GM23338 (cell line): ENCODE measurements at regions not wholly inside any gene's neighbourhood (a gene's known extent, or its start where the extent isn't known, plus 50 kb on each side); places are given as distances from the start of the nearest gene placed in this dataset.

Source experiments
- ATAC-seq: fragments of 200-7000 bp; cut with Tn5 transposase; 3 replicates; pipeline ENCODE4 v1.9.1; 2020
- DNase-seq: peaks from one replicate; pipeline ENCODE4 v3.0.0-alpha.2; 2015; ENCODE audit warnings: low spot score
- H2AFZ ChIP-seq: fragments of 200-600 bp; sonication (generic); 2 replicates; pipeline ENCODE4 v1.8.0; 2016; ENCODE audit warnings: antibody characterized with exemption, mild to moderate bottlenecking, moderate library complexity
- H3F3A ChIP-seq: fragments of 200-600 bp; sonication (generic); replicated peaks from 2 replicates; pipeline ENCODE4 v1.8.0; 2017; ENCODE audit warnings: antibody characterized with exemption, mixed run types, low read depth
- H3K27ac ChIP-seq: fragments of 200-600 bp; sonication (generic); 2 replicates; pipeline ENCODE4 v1.6.1; 2016; ENCODE audit warnings: low read depth
- H3K27me3 ChIP-seq: fragments of 200-600 bp; sonication (generic); 2 replicates; pipeline ENCODE4 v1.8.0; 2016; ENCODE audit warnings: mild to moderate bottlenecking, mixed run types, moderate library complexity; ENCODE audit not compliant: insufficient read depth
- H3K36me3 ChIP-seq: fragments of 200-600 bp; sonication (generic); 2 replicates; pipeline ENCODE4 v1.8.0; 2016; ENCODE audit warnings: mild to moderate bottlenecking; ENCODE audit not compliant: insufficient read depth
- H3K4me1 ChIP-seq: fragments of 200-600 bp; sonication (generic); 2 replicates; pipeline ENCODE4 v1.8.0; 2016; ENCODE audit warnings: mild to moderate bottlenecking, moderate library complexity; ENCODE audit not compliant: insufficient read depth
- H3K4me2 ChIP-seq: fragments of 200-600 bp; sonication (generic); 2 replicates; pipeline ENCODE4 v1.7.1; 2017; ENCODE audit warnings: mixed run types
- H3K4me3 ChIP-seq: fragments of 200-600 bp; sonication (generic); 2 replicates; pipeline ENCODE4 v1.6.1; 2016; ENCODE audit warnings: mixed run types
- H3K79me2 ChIP-seq: fragments of 200-600 bp; sonication (generic); replicated peaks from 2 replicates; pipeline ENCODE4 v1.8.0; 2017; ENCODE audit warnings: mild to moderate bottlenecking; ENCODE audit not compliant: insufficient read depth
- H3K9me2 ChIP-seq: fragments of 200-600 bp; sonication (generic); 2 replicates; pipeline ENCODE4 v1.8.0; 2017; ENCODE audit not compliant: insufficient read depth
- H4K20me1 ChIP-seq: fragments of 200-600 bp; sonication (generic); replicated peaks from 2 replicates; pipeline ENCODE4 v1.8.0; 2017; ENCODE audit warnings: mild to moderate bottlenecking; ENCODE audit not compliant: insufficient read depth
- H3K27ac Mint-ChIP-seq: 2 replicates; pipeline ENCODE4 v1.8.0; 2020; ENCODE audit warnings: inconsistent platforms, mild to moderate bottlenecking, moderate library complexity, mixed read lengths
- H3K27me3 Mint-ChIP-seq: 3 replicates; pipeline ENCODE4 v1.8.0; 2022; ENCODE audit warnings: low read depth, mild to moderate bottlenecking, moderate library complexity, mixed read lengths, inconsistent platforms; ENCODE audit not compliant: insufficient read depth, poor library complexity
- H3K36me3 Mint-ChIP-seq: 3 replicates; pipeline ENCODE4 v1.8.0; 2021; ENCODE audit warnings: low read depth, mild to moderate bottlenecking, inconsistent platforms, moderate library complexity, mixed read lengths
- H3K4me1 Mint-ChIP-seq: 3 replicates; pipeline ENCODE4 v1.8.0; 2020; ENCODE audit warnings: mild to moderate bottlenecking, inconsistent platforms, mixed read lengths
- H3K4me3 Mint-ChIP-seq: 3 replicates; pipeline ENCODE4 v1.8.0; 2021; ENCODE audit warnings: moderate library complexity, mild to moderate bottlenecking, inconsistent platforms, mixed read lengths
- H3K9me3 Mint-ChIP-seq: 3 replicates; pipeline ENCODE4 v1.8.0; 2020; ENCODE audit warnings: moderate library complexity, mild to moderate bottlenecking, inconsistent platforms, mixed read lengths
- CREB1 ChIP-seq: fragments of 250-450 bp; sonication (Bioruptor Pico); IDR thresholded peaks from 2 replicates; pipeline ENCODE4 v1.5.0; 2020; ENCODE audit warnings: low read depth, mild to moderate bottlenecking, moderate library complexity
- EZH2 ChIP-seq: fragments of 200-600 bp; sonication (generic); IDR thresholded peaks from one replicate; pipeline ENCODE4 v1.8.0; 2017; ENCODE audit warnings: antibody characterized with exemption, mild to moderate bottlenecking, low read depth; ENCODE audit not compliant: unreplicated experiment
- EZH2phosphoT487 ChIP-seq: fragments of 200-600 bp; sonication (generic); IDR thresholded peaks from one replicate; pipeline ENCODE4 v1.8.1; 2018; ENCODE audit warnings: antibody characterized with exemption; ENCODE audit not compliant: unreplicated experiment
- JUNB ChIP-seq: IDR thresholded peaks from one replicate; pipeline ENCODE4 v1.6.1; 2016; ENCODE audit warnings: antibody characterized with exemption; ENCODE audit not compliant: unreplicated experiment
- NANOG ChIP-seq: IDR thresholded peaks from 2 replicates; pipeline ENCODE4 v1.6.1; 2016; ENCODE audit warnings: antibody characterized with exemption, borderline replicate concordance
- POLR2AphosphoS5 ChIP-seq: IDR thresholded peaks from 2 replicates; pipeline ENCODE4 v1.6.1; 2016; ENCODE audit warnings: antibody characterized with exemption, low read depth
- STAT1 ChIP-seq: IDR thresholded peaks from one replicate; pipeline ENCODE4 v1.6.1; 2016; ENCODE audit warnings: antibody characterized with exemption; ENCODE audit not compliant: unreplicated experiment
- ZNF114 ChIP-seq: fragments of 250-450 bp; sonication (Bioruptor Pico); IDR thresholded peaks from 2 replicates; pipeline ENCODE4 v1.5.0; 2020; ENCODE audit warnings: mild to moderate bottlenecking, moderate library complexity
- ZNF331 ChIP-seq: fragments of 250-450 bp; sonication (Bioruptor Pico); IDR thresholded peaks from 2 replicates; pipeline ENCODE4 v1.5.0; 2020; ENCODE audit warnings: low read depth, mild to moderate bottlenecking, moderate library complexity
- TF ChIP-seq, protein P1 (sequence below): IDR thresholded peaks from 2 replicates; pipeline ENCODE4 v1.6.1; 2016; ENCODE audit warnings: antibody characterized with exemption
- TF ChIP-seq, protein P2 (sequence below): fragments of 250-450 bp; sonication (Bioruptor Pico); IDR thresholded peaks from 2 replicates; pipeline ENCODE4 v1.5.0; 2020; ENCODE audit warnings: mild to moderate bottlenecking, moderate library complexity
- TF ChIP-seq, protein P3 (sequence below): IDR thresholded peaks from one replicate; pipeline ENCODE4 v1.6.1; 2018; ENCODE audit warnings: antibody characterized with exemption; ENCODE audit not compliant: unreplicated experiment
- TF ChIP-seq, protein P4 (sequence below), 2 experiments: fragments of 200-600 bp in 1 of 2; sonication (generic) in 1 of 2; conservative IDR thresholded peaks; 2 replicates each; pipeline versions ENCODE4 v1.5.1 to v1.6.1; 2016 to 2017; ENCODE audit warnings: antibody characterized with exemption in 2 of 2, low read depth in 2 of 2, mild to moderate bottlenecking in 2 of 2, moderate library complexity in 1 of 2

DNA sequence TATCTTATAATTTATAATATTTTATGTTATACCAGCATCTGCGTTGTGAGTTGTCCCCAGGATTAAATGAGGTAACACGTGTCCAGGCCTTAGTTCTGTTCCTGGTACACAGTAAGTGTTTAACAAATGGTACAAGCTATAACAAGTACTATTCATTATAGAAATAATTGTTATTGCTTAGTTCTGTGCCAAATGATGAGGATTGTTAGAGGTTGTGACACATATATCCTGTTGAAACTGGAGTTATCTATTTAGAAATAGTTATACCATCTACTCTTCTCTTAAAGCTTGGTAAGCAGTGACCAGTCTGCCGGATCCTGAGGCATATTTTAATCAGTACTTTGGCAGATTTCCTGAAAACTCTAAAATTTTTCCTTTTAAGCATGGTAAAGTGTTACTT is 1066.5 kb downstream of the TMTC2 start:
- Histone ChIP-seq H3K27me3 (no peaks in the 10 kb centered on the region), H3K27ac (no peak overlapping the region), H3K4me3 (no peak overlapping the region), H2AFZ (no peak overlapping the region), H3K4me2 (no peak overlapping the region), H3K36me3 (no peaks in the 10 kb centered on the region), H3K4me1 (no peaks in the 10 kb centered on the region), H3K79me2 (no peaks in the 10 kb centered on the region), H4K20me1 (no peaks in the 10 kb centered on the region), H3F3A (no peaks in the 10 kb centered on the region), H3K9me2 (no peaks in the 10 kb centered on the region)
- H3K4me1 Mint-ChIP-seq = no peaks in the 10 kb centered on the region
- no peaks in the 10 kb centered on the region for H3K9me3 Mint-ChIP-seq
- no peaks in the 10 kb centered on the region for H3K27me3 Mint-ChIP-seq
- no peak for TF ChIP-seq NANOG
- no peak for TF ChIP-seq ZNF331
- TF ChIP-seq, protein P1, sequence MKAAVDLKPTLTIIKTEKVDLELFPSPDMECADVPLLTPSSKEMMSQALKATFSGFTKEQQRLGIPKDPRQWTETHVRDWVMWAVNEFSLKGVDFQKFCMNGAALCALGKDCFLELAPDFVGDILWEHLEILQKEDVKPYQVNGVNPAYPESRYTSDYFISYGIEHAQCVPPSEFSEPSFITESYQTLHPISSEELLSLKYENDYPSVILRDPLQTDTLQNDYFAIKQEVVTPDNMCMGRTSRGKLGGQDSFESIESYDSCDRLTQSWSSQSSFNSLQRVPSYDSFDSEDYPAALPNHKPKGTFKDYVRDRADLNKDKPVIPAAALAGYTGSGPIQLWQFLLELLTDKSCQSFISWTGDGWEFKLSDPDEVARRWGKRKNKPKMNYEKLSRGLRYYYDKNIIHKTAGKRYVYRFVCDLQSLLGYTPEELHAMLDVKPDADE = no peak
- no peak for TF ChIP-seq ZNF114 (CRISPR knock-in tag)
- TF ChIP-seq STAT1 = no peak
- TF ChIP-seq CREB1 (CRISPR knock-in tag) = no peak
- TF ChIP-seq EZH2phosphoT487 = no peak
- no peak for TF ChIP-seq POLR2AphosphoS5
- TF ChIP-seq, protein P2, sequence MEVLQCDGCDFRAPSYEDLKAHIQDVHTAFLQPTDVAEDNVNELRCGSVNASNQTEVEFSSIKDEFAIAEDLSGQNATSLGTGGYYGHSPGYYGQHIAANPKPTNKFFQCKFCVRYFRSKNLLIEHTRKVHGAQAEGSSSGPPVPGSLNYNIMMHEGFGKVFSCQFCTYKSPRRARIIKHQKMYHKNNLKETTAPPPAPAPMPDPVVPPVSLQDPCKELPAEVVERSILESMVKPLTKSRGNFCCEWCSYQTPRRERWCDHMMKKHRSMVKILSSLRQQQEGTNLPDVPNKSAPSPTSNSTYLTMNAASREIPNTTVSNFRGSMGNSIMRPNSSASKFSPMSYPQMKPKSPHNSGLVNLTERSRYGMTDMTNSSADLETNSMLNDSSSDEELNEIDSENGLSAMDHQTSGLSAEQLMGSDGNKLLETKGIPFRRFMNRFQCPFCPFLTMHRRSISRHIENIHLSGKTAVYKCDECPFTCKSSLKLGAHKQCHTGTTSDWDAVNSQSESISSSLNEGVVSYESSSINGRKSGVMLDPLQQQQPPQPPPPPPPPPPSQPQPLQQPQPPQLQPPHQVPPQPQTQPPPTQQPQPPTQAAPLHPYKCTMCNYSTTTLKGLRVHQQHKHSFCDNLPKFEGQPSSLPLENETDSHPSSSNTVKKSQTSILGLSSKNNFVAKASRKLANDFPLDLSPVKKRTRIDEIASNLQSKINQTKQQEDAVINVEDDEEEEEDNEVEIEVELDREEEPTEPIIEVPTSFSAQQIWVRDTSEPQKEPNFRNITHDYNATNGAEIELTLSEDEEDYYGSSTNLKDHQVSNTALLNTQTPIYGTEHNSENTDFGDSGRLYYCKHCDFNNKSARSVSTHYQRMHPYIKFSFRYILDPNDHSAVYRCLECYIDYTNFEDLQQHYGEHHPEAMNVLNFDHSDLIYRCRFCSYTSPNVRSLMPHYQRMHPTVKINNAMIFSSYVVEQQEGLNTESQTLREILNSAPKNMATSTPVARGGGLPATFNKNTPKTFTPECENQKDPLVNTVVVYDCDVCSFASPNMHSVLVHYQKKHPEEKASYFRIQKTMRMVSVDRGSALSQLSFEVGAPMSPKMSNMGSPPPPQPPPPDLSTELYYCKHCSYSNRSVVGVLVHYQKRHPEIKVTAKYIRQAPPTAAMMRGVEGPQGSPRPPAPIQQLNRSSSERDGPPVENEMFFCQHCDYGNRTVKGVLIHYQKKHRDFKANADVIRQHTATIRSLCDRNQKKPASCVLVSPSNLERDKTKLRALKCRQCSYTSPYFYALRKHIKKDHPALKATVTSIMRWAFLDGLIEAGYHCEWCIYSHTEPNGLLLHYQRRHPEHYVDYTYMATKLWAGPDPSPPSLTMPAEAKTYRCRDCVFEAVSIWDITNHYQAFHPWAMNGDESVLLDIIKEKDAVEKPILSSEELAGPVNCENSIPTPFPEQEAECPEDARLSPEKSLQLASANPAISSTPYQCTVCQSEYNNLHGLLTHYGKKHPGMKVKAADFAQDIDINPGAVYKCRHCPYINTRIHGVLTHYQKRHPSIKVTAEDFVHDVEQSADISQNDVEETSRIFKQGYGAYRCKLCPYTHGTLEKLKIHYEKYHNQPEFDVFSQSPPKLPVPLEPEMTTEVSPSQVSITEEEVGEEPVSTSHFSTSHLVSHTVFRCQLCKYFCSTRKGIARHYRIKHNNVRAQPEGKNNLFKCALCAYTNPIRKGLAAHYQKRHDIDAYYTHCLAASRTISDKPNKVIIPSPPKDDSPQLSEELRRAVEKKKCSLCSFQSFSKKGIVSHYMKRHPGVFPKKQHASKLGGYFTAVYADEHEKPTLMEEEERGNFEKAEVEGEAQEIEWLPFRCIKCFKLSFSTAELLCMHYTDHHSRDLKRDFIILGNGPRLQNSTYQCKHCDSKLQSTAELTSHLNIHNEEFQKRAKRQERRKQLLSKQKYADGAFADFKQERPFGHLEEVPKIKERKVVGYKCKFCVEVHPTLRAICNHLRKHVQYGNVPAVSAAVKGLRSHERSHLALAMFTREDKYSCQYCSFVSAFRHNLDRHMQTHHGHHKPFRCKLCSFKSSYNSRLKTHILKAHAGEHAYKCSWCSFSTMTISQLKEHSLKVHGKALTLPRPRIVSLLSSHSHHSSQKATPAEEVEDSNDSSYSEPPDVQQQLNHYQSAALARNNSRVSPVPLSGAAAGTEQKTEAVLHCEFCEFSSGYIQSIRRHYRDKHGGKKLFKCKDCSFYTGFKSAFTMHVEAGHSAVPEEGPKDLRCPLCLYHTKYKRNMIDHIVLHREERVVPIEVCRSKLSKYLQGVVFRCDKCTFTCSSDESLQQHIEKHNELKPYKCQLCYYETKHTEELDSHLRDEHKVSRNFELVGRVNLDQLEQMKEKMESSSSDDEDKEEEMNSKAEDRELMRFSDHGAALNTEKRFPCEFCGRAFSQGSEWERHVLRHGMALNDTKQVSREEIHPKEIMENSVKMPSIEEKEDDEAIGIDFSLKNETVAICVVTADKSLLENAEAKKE (CRISPR knock-in tag) = no peak
- TF ChIP-seq, protein P3, sequence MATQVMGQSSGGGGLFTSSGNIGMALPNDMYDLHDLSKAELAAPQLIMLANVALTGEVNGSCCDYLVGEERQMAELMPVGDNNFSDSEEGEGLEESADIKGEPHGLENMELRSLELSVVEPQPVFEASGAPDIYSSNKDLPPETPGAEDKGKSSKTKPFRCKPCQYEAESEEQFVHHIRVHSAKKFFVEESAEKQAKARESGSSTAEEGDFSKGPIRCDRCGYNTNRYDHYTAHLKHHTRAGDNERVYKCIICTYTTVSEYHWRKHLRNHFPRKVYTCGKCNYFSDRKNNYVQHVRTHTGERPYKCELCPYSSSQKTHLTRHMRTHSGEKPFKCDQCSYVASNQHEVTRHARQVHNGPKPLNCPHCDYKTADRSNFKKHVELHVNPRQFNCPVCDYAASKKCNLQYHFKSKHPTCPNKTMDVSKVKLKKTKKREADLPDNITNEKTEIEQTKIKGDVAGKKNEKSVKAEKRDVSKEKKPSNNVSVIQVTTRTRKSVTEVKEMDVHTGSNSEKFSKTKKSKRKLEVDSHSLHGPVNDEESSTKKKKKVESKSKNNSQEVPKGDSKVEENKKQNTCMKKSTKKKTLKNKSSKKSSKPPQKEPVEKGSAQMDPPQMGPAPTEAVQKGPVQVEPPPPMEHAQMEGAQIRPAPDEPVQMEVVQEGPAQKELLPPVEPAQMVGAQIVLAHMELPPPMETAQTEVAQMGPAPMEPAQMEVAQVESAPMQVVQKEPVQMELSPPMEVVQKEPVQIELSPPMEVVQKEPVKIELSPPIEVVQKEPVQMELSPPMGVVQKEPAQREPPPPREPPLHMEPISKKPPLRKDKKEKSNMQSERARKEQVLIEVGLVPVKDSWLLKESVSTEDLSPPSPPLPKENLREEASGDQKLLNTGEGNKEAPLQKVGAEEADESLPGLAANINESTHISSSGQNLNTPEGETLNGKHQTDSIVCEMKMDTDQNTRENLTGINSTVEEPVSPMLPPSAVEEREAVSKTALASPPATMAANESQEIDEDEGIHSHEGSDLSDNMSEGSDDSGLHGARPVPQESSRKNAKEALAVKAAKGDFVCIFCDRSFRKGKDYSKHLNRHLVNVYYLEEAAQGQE = no peak
- no peak for TF ChIP-seq EZH2
- TF ChIP-seq JUNB = no peak
- TF ChIP-seq, protein P4, sequence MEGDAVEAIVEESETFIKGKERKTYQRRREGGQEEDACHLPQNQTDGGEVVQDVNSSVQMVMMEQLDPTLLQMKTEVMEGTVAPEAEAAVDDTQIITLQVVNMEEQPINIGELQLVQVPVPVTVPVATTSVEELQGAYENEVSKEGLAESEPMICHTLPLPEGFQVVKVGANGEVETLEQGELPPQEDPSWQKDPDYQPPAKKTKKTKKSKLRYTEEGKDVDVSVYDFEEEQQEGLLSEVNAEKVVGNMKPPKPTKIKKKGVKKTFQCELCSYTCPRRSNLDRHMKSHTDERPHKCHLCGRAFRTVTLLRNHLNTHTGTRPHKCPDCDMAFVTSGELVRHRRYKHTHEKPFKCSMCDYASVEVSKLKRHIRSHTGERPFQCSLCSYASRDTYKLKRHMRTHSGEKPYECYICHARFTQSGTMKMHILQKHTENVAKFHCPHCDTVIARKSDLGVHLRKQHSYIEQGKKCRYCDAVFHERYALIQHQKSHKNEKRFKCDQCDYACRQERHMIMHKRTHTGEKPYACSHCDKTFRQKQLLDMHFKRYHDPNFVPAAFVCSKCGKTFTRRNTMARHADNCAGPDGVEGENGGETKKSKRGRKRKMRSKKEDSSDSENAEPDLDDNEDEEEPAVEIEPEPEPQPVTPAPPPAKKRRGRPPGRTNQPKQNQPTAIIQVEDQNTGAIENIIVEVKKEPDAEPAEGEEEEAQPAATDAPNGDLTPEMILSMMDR (conservative IDR thresholded peaks at IDR 0.05; ENCODE audit: low read depth in 2 of 2) = no peak
- no peak overlapping the region for H3K4me3 Mint-ChIP-seq
- no peak for ATAC-seq
- no peaks in the 10 kb centered on the region for H3K36me3 Mint-ChIP-seq
- no peak overlapping the region for H3K27ac Mint-ChIP-seq
- no peak for DNase-seq
